IMR-90 (cell line): ENCODE measurements at regions not wholly inside any gene's neighbourhood (a gene's known extent, or its start where the extent isn't known, plus 50 kb on each side); places are given as distances from the start of the nearest gene placed in this dataset.

Source experiments
- ATAC-seq: fragments of 200-7000 bp; cut with Tn5 transposase; 2 replicates; pipeline ENCODE4 v1.9.1; 2020; ENCODE audit warnings: low read depth, mild to moderate bottlenecking, moderate library complexity
- BruUV-seq: library from RNA; stranded (reverse); fragments of 400-500 nt; replicated peaks from 2 replicates; lab custom pipeline; 2021; lab: Mats Ljungman, UMichigan
- CTCF ChIA-PET: fragments of 300-600 bp; formaldehyde crosslinking; extraction: SDS; loops from one replicate; lab custom pipeline; 2021; ENCODE audit warnings: antibody characterized with exemption; lab: Yijun Ruan, JAX
- POLR2A ChIA-PET: fragments of 300-600 bp; sonication (Branson Sonifier 250); formaldehyde crosslinking; loops from one replicate; lab custom pipeline; 2022; ENCODE audit warnings: antibody characterized with exemption; ENCODE audit not compliant: unreplicated experiment; lab: Charles Lee
- DNase-seq: peaks from one replicate; pipeline ENCODE4 v3.0.0; 2013
- H2AFZ ChIP-seq: replicated peaks from 2 replicates; pipeline ENCODE3; 2013; ENCODE audit warnings: low read length, mild to moderate bottlenecking; ENCODE audit not compliant: poor library complexity
- H2AK5ac ChIP-seq: 2 replicates; pipeline ENCODE4 v1.6.1; 2013; ENCODE audit warnings: low read depth, low read length, inconsistent platforms
- H2AK9ac ChIP-seq: replicated peaks from 2 replicates; pipeline ENCODE3; 2013; ENCODE audit warnings: mild to moderate bottlenecking, low read depth, low read length, moderate library complexity; ENCODE audit not compliant: poor library complexity
- H2BK120ac ChIP-seq: 2 replicates; pipeline ENCODE4 v1.6.1; 2013; ENCODE audit warnings: low read depth, low read length, inconsistent platforms
- H2BK15ac ChIP-seq: 3 replicates; pipeline ENCODE4 v1.6.1; 2013; ENCODE audit warnings: low read depth, low read length, inconsistent platforms
- H2BK20ac ChIP-seq: 2 replicates; pipeline ENCODE4 v1.6.1; 2013; ENCODE audit warnings: low read depth, mild to moderate bottlenecking, inconsistent platforms, low read length, moderate library complexity
- H2BK5ac ChIP-seq: 2 replicates; pipeline ENCODE4 v1.6.1; 2013; ENCODE audit warnings: mild to moderate bottlenecking, low read depth, low read length, inconsistent platforms; ENCODE audit not compliant: poor library complexity, severe bottlenecking
- H3K14ac ChIP-seq: replicated peaks from 2 replicates; pipeline ENCODE4 v1.6.1; 2013; ENCODE audit warnings: low read depth, low read length, inconsistent platforms
- H3K18ac ChIP-seq: 2 replicates; pipeline ENCODE4 v1.6.1; 2013; ENCODE audit warnings: low read depth, low read length, control low read depth
- H3K23ac ChIP-seq: 2 replicates; pipeline ENCODE4 v1.6.1; 2013; ENCODE audit warnings: low read depth, low read length, inconsistent platforms
- H3K27ac ChIP-seq: 2 replicates; pipeline ENCODE4 v1.5.1; 2013; ENCODE audit warnings: mild to moderate bottlenecking, control low read depth, low read length; ENCODE audit not compliant: insufficient read depth
- H3K27me3 ChIP-seq: 2 replicates; pipeline ENCODE4 v1.6.1; 2013; ENCODE audit warnings: low read length; ENCODE audit not compliant: control insufficient read depth, insufficient read depth
- H3K36me3 ChIP-seq: 2 replicates; pipeline ENCODE4 v1.6.1; 2013; ENCODE audit warnings: low read length, mixed read lengths; ENCODE audit not compliant: control insufficient read depth, insufficient read depth
- H3K4ac ChIP-seq: 2 replicates; pipeline ENCODE4 v1.6.1; 2013; ENCODE audit warnings: low read depth, low read length, inconsistent platforms
- H3K4me1 ChIP-seq: 2 replicates; pipeline ENCODE4 v1.6.1; 2013; ENCODE audit warnings: low read length, mixed read lengths; ENCODE audit not compliant: control insufficient read depth, insufficient read depth
- H3K4me2 ChIP-seq: 2 replicates; pipeline ENCODE4 v1.6.1; 2013; ENCODE audit warnings: low read depth, mild to moderate bottlenecking, control low read depth, low read length, moderate library complexity
- H3K4me3 ChIP-seq: 2 replicates; pipeline ENCODE4 v1.5.1; 2013; ENCODE audit warnings: low read depth, mild to moderate bottlenecking, control low read depth, low read length, moderate library complexity; ENCODE audit not compliant: insufficient read depth
- H3K56ac ChIP-seq: 2 replicates; pipeline ENCODE4 v1.6.1; 2013; ENCODE audit warnings: low read length, inconsistent platforms; ENCODE audit not compliant: insufficient read depth; ENCODE audit errors: extremely low read depth
- H3K79me1 ChIP-seq, 2 experiments: 2 replicates each; pipeline ENCODE4 v1.6.1; 2013; ENCODE audit warnings: low read length in 2 of 2, inconsistent platforms in 1 of 2, low read depth in 1 of 2
- H3K9ac ChIP-seq: 2 replicates; pipeline ENCODE4 v1.6.1; 2013; ENCODE audit warnings: low read depth, low read length, control low read depth
- H3K9me1 ChIP-seq: 2 replicates; pipeline ENCODE4 v1.6.1; 2013; ENCODE audit warnings: low read length, inconsistent platforms; ENCODE audit not compliant: insufficient read depth
- H3K9me3 ChIP-seq: 2 replicates; pipeline ENCODE4 v1.6.1; 2013; ENCODE audit warnings: low read length; ENCODE audit not compliant: control insufficient read depth, insufficient read depth
- H4K20me1 ChIP-seq: 2 replicates; pipeline ENCODE4 v1.6.1; 2013; ENCODE audit warnings: low read length, inconsistent platforms; ENCODE audit not compliant: insufficient read depth
- H4K5ac ChIP-seq: 2 replicates; pipeline ENCODE4 v1.6.1; 2013; ENCODE audit warnings: mild to moderate bottlenecking, low read depth, low read length, control low read depth
- H4K8ac ChIP-seq, 2 experiments: 2 replicates each; pipeline ENCODE4 v1.6.1; 2013; ENCODE audit warnings: low read depth in 2 of 2, low read length in 2 of 2, control low read depth in 1 of 2, inconsistent platforms in 1 of 2
- H4K91ac ChIP-seq: 2 replicates; pipeline ENCODE4 v1.6.1; 2013; ENCODE audit warnings: low read depth, low read length, inconsistent platforms; ENCODE audit not compliant: insufficient read depth
- CHD1 ChIP-seq: IDR thresholded peaks from 2 replicates; pipeline ENCODE4 v1.6.1; 2012; ENCODE audit warnings: low read depth, low read length, improper control_type of control experiment
- ELK1 ChIP-seq: fragments of 150-350 bp; IDR thresholded peaks from 2 replicates; pipeline ENCODE4 v1.6.1; 2016; ENCODE audit warnings: low read depth, mild to moderate bottlenecking, low read length, moderate library complexity, borderline replicate concordance
- MXI1 ChIP-seq: IDR thresholded peaks from 2 replicates; pipeline ENCODE4 v1.6.1; 2012; ENCODE audit warnings: low read depth, mild to moderate bottlenecking, low read length, moderate library complexity, borderline replicate concordance
- NFE2L2 ChIP-seq: fragments of 150-350 bp; IDR thresholded peaks from 2 replicates; pipeline ENCODE4 v1.6.1; 2016; ENCODE audit warnings: low read depth, mild to moderate bottlenecking, low read length
- POLR2A ChIP-seq: IDR thresholded peaks from 2 replicates; pipeline ENCODE4 v1.6.1; 2012; ENCODE audit warnings: mild to moderate bottlenecking, low read depth, low read length
- RCOR1 ChIP-seq: IDR thresholded peaks from 2 replicates; pipeline ENCODE4 v1.6.1; 2012; ENCODE audit warnings: mild to moderate bottlenecking, low read length, improper control_type of control experiment; ENCODE audit not compliant: insufficient replicate concordance
- RFX5 ChIP-seq: IDR thresholded peaks from 2 replicates; pipeline ENCODE4 v1.8.0; 2012; ENCODE audit warnings: low read depth, mild to moderate bottlenecking, low read length, moderate library complexity
- USF2 ChIP-seq: fragments of 150-350 bp; IDR thresholded peaks from 2 replicates; pipeline ENCODE4 v1.6.1; 2017; ENCODE audit warnings: mild to moderate bottlenecking, antibody characterized with exemption, low read length, low read depth
- dilution Hi-C: fragments of 300-500 bp; cut with HindIII; formaldehyde crosslinking; loops from one replicate; pipeline ENCODE4 v1.14.3; 2018; ENCODE audit warnings: low sequenced_read_pairs; ENCODE audit not compliant: unreplicated experiment
- in situ Hi-C: fragments of 300-500 bp; cut with MboI; formaldehyde crosslinking; loops from 3 replicates; pipeline ENCODE4 v1.14.3; 2019; ENCODE audit warnings: low sequenced_read_pairs, inconsistent platforms, mixed read lengths
- intact Hi-C: fragments of 100-400 bp; cut with micrococcal nuclease; formaldehyde crosslinking; loops from 2 replicates; pipeline ENCODE4 v1.10.0; 2022

- Histone ChIP-seq H4K20me1 (no peaks in the 10 kb centered on the region), H3K4me3 (no peak overlapping the region), H3K9me3 (peaks cover 10% of the 10 kb centered on the region), H2BK15ac (no peak overlapping the region), H3K36me3 (no peaks in the 10 kb centered on the region), H2AK5ac (no peak overlapping the region), H2BK20ac (no peak overlapping the region), H3K79me1 (no peaks in the 10 kb centered on the region), H4K91ac (no peak overlapping the region), H3K27me3 (no peaks in the 10 kb centered on the region), H3K14ac (no peak overlapping the region), H2AK9ac (no peak overlapping the region), H3K4ac (no peak overlapping the region), H2BK120ac (no peak overlapping the region), H3K27ac (no peak overlapping the region), H2AFZ (no peak overlapping the region), H3K23ac (no peak overlapping the region), H4K8ac (no peak overlapping the region), H3K9me1 (no peaks in the 10 kb centered on the region), H4K5ac (no peak overlapping the region), H3K4me1 (no peaks in the 10 kb centered on the region), H3K56ac (no peak overlapping the region), H3K4me2 (no peak overlapping the region), H3K18ac (no peak overlapping the region), H3K9ac (no peak overlapping the region), H2BK5ac (no peak overlapping the region)
- CTCF ChIA-PET, result no interaction called here
- TF ChIP-seq POLR2A (no peak), RFX5 (no peak), ELK1 (no peak), CHD1 (no peak), USF2 (no peak), MXI1 (no peak), NFE2L2 (no peak), RCOR1 (no peak)
- ATAC-seq (no peak), DNase-seq (no peak)
- POLR2A ChIA-PET, result no interaction called here
- no TSS peak for BruUV-seq
- intact Hi-C loops, result no loop called here
- in situ Hi-C loops, result no loop called here
- dilution Hi-C loops, result no loop called here
Measured at GRCh38 chr1:166716620-166717019, 122.7 kb upstream of the POGK start.
